H1 (cell line): ENCODE measurements at regions not wholly inside any gene's neighbourhood (a gene's known extent, or its start where the extent isn't known, plus 50 kb on each side); places are given as distances from the start of the nearest gene placed in this dataset.

ENCODE experiments used
- CTCF ChIA-PET: fragments of 300-600 bp; sonication (Branson Sonifier 250); formaldehyde crosslinking; loops from one replicate; lab custom pipeline; 2021; ENCODE audit not compliant: partially characterized antibody; lab: Charles Lee
- POLR2A ChIA-PET: fragments of 300-600 bp; sonication (Branson Sonifier 250); formaldehyde crosslinking; loops from one replicate; lab custom pipeline; 2021; ENCODE audit warnings: inconsistent platforms; ENCODE audit not compliant: partially characterized antibody; lab: Charles Lee
- DNase-seq, 2 experiments: peaks; one replicate each; pipeline versions ENCODE4 v3.0.0 to v3.0.0-alpha.2; 2010 to 2022; ENCODE audit warnings: low spot score in 2 of 2, low read depth in 1 of 2, mixed read lengths in 1 of 2
- FAIRE-seq: peaks from 2 replicates; lab custom pipeline; 2011; peaks lifted over from hg19 to GRCh38; lab: Jason Lieb, UNC
- H2AFZ ChIP-seq: 2 replicates; pipeline ENCODE4 v1.8.1; 2012; ENCODE audit warnings: low read length, inconsistent platforms
- H2AK5ac ChIP-seq: 2 replicates; pipeline ENCODE4 v1.6.1; 2013; ENCODE audit warnings: low read depth, low read length
- H2BK120ac ChIP-seq: replicated peaks from 2 replicates; pipeline ENCODE3; 2013; ENCODE audit warnings: low read depth, low read length, inconsistent platforms
- H2BK12ac ChIP-seq: 2 replicates; pipeline ENCODE4 v1.6.1; 2013; ENCODE audit warnings: low read depth, low read length
- H2BK15ac ChIP-seq: 2 replicates; pipeline ENCODE4 v1.6.1; 2013; ENCODE audit warnings: low read length
- H2BK20ac ChIP-seq: 2 replicates; pipeline ENCODE4 v1.6.1; 2013; ENCODE audit warnings: low read length
- H2BK5ac ChIP-seq: 2 replicates; pipeline ENCODE4 v1.6.1; 2013; ENCODE audit warnings: low read depth, low read length
- H3K14ac ChIP-seq: 2 replicates; pipeline ENCODE4 v1.6.1; 2013; ENCODE audit warnings: inconsistent platforms; ENCODE audit not compliant: insufficient read length
- H3K18ac ChIP-seq: 2 replicates; pipeline ENCODE4 v1.6.1; 2013; ENCODE audit warnings: low read length; ENCODE audit errors: extremely low read depth
- H3K23ac ChIP-seq: 2 replicates; pipeline ENCODE4 v1.6.1; 2013; ENCODE audit warnings: inconsistent platforms; ENCODE audit not compliant: insufficient read length
- H3K23me2 ChIP-seq: 2 replicates; pipeline ENCODE4 v1.6.1; 2013; ENCODE audit warnings: low read depth, low read length
- H3K27ac ChIP-seq: 2 replicates; pipeline ENCODE4 v1.6.1; 2011; ENCODE audit warnings: low read depth, low read length, inconsistent platforms
- H3K27me3 ChIP-seq, 4 experiments: replicated peaks in 1 of 4; 1 replicate in 1 of 4; 2 replicates in 3 of 4; pipeline versions ENCODE4 v1.6.1 to v1.8.1; 2011 to 2013; ENCODE audit warnings: low read length in 3 of 4, mild to moderate bottlenecking in 3 of 4, inconsistent platforms in 2 of 4, mixed read lengths in 2 of 4, moderate library complexity in 1 of 4; ENCODE audit not compliant: control insufficient read depth in 3 of 4, insufficient read depth in 3 of 4; ENCODE audit errors: extremely low read depth in 1 of 4
- H3K36me3 ChIP-seq, 4 experiments: 2 replicates each; pipeline versions ENCODE4 v1.6.1 to v1.8.1; 2011 to 2013; ENCODE audit warnings: mild to moderate bottlenecking in 4 of 4, low read length in 3 of 4, moderate library complexity in 2 of 4, control low read depth in 1 of 4, inconsistent platforms in 1 of 4; ENCODE audit not compliant: insufficient read depth in 4 of 4, control insufficient read depth in 2 of 4
- H3K4ac ChIP-seq: replicated peaks from 2 replicates; pipeline ENCODE3; 2013; ENCODE audit warnings: low read length, low read depth, mixed read lengths, inconsistent platforms; ENCODE audit not compliant: insufficient read length
- H3K4me1 ChIP-seq, 4 experiments: replicated peaks in 1 of 4; 1 replicate in 1 of 4; 2 replicates in 3 of 4; pipeline versions ENCODE4 v1.6.1 to v1.8.1; 2011 to 2013; ENCODE audit warnings: low read length in 3 of 4, inconsistent platforms in 2 of 4, mixed read lengths in 1 of 4; ENCODE audit not compliant: insufficient read depth in 4 of 4, control insufficient read depth in 3 of 4
- H3K4me2 ChIP-seq, 2 experiments: 2 replicates each; pipeline versions ENCODE4 v1.6.1 to v1.8.1; 2011 to 2013; ENCODE audit warnings: low read depth in 2 of 2, low read length in 2 of 2, control low read depth in 1 of 2, inconsistent platforms in 1 of 2, mild to moderate bottlenecking in 1 of 2; ENCODE audit not compliant: insufficient read depth in 1 of 2
- H3K4me3 ChIP-seq, 4 experiments: fragments of 200-600, 300-600 bp in 1 of 4; sonication (generic), shearing (Covaris generic), sonication (Bioruptor Twin) in 1 of 4; 2 replicates each; pipeline versions ENCODE4 v1.5.1 to v1.8.1; 2011 to 2016; ENCODE audit warnings: low read length in 4 of 4, low read depth in 3 of 4, control low read depth in 2 of 4, inconsistent platforms in 2 of 4, mild to moderate bottlenecking in 2 of 4, mixed read lengths in 1 of 4, moderate library complexity in 1 of 4; ENCODE audit not compliant: insufficient read depth in 2 of 4; ENCODE audit errors: extremely low read depth in 1 of 4
- H3K56ac ChIP-seq: replicated peaks from 2 replicates; pipeline ENCODE3; 2013; ENCODE audit warnings: low read depth, mild to moderate bottlenecking, mixed read lengths, low read length, inconsistent platforms; ENCODE audit not compliant: insufficient read length
- H3K79me1 ChIP-seq: 2 replicates; pipeline ENCODE4 v1.6.1; 2013; ENCODE audit warnings: low read depth, low read length, control low read depth
- H3K79me2 ChIP-seq, 2 experiments: 2 replicates each; pipeline versions ENCODE4 v1.6.1 to v1.8.1; 2012 to 2013; ENCODE audit warnings: low read length in 2 of 2, mild to moderate bottlenecking in 2 of 2, inconsistent platforms in 1 of 2; ENCODE audit not compliant: insufficient read depth in 2 of 2, control insufficient read depth in 1 of 2
- H3K9ac ChIP-seq, 4 experiments: replicated peaks in 1 of 4; 1 replicate in 1 of 4; 2 replicates in 3 of 4; pipeline versions ENCODE4 v1.6.1 to v1.8.1; 2011 to 2013; ENCODE audit warnings: low read depth in 3 of 4, low read length in 3 of 4, control low read depth in 2 of 4, mild to moderate bottlenecking in 2 of 4, moderate library complexity in 2 of 4, inconsistent platforms in 1 of 4; ENCODE audit errors: extremely low read depth in 1 of 4
- H3K9me3 ChIP-seq, 2 experiments: 2 replicates each; pipeline versions ENCODE4 v1.6.1 to v1.8.1; 2012 to 2013; ENCODE audit warnings: mild to moderate bottlenecking in 2 of 2, moderate library complexity in 2 of 2, control low read depth in 1 of 2, inconsistent platforms in 1 of 2, low read depth in 1 of 2, low read length in 1 of 2, mixed read lengths in 1 of 2; ENCODE audit not compliant: insufficient read depth in 2 of 2
- H4K20me1 ChIP-seq, 2 experiments: replicated peaks in 1 of 2; 2 replicates each; pipeline versions ENCODE3 to v1.8.1; 2011 to 2013; ENCODE audit warnings: inconsistent platforms in 2 of 2, low read length in 2 of 2, mild to moderate bottlenecking in 1 of 2; ENCODE audit not compliant: insufficient read depth in 2 of 2, control insufficient read depth in 1 of 2
- H4K5ac ChIP-seq: 2 replicates; pipeline ENCODE4 v1.6.1; 2013; ENCODE audit warnings: low read length, low read depth, mixed read lengths, inconsistent platforms; ENCODE audit not compliant: insufficient read length
- H4K8ac ChIP-seq: 2 replicates; pipeline ENCODE4 v1.8.0; 2013; ENCODE audit warnings: mild to moderate bottlenecking, moderate library complexity, low read length, inconsistent platforms; ENCODE audit not compliant: insufficient read depth; ENCODE audit errors: extremely low read depth
- H4K91ac ChIP-seq: replicated peaks from 2 replicates; pipeline ENCODE3; 2013; ENCODE audit warnings: low read length, mixed read lengths, inconsistent platforms; ENCODE audit not compliant: insufficient read length
- CBX5 ChIP-seq: fragments of 300-800, 300-1000 bp; sonication (generic); IDR thresholded peaks from 2 replicates; pipeline ENCODE4 v1.7.1; 2016; ENCODE audit warnings: antibody characterized with exemption, low read length, low read depth
- CTBP2 ChIP-seq: IDR thresholded peaks from 2 replicates; pipeline ENCODE4 v1.7.0; 2011; ENCODE audit warnings: borderline replicate concordance, mild to moderate bottlenecking, moderate library complexity, mixed read lengths, low read length; ENCODE audit not compliant: insufficient read depth, insufficient read length
- EZH2 ChIP-seq: fragments of 200-600 bp; sonication (generic); IDR thresholded peaks from 2 replicates; pipeline ENCODE4 v1.7.1; 2012; ENCODE audit warnings: low read depth, mild to moderate bottlenecking, moderate library complexity, low read length, inconsistent platforms; ENCODE audit not compliant: severe bottlenecking
- GTF2F1 ChIP-seq: IDR thresholded peaks from 2 replicates; pipeline ENCODE4 v1.6.1; 2012; ENCODE audit warnings: low read depth, low read length, improper control_type of control experiment, borderline replicate concordance
- HDAC2 ChIP-seq, 2 experiments: fragments of 300-600 bp in 1 of 2; sonication (generic) in 1 of 2; IDR thresholded peaks; 2 replicates each; pipeline ENCODE4 v1.6.1; 2011 to 2012; ENCODE audit warnings: low read depth in 2 of 2, low read length in 2 of 2, mild to moderate bottlenecking in 2 of 2, moderate library complexity in 2 of 2, borderline replicate concordance in 1 of 2, inconsistent platforms in 1 of 2
- RFX5 ChIP-seq: IDR thresholded peaks from 2 replicates; pipeline ENCODE4 v1.6.1; 2011; ENCODE audit warnings: low read depth, low read length, improper control_type of control experiment, borderline replicate concordance
- RNF2 ChIP-seq: fragments of 200-900, 300-1000 bp; sonication (generic); IDR thresholded peaks from 2 replicates; pipeline ENCODE4 v1.7.1; 2016; ENCODE audit warnings: borderline replicate concordance, low read depth, mild to moderate bottlenecking, antibody characterized with exemption, low read length; ENCODE audit not compliant: poor library complexity, severe bottlenecking; ENCODE audit errors: missing control alignments
- SUZ12 ChIP-seq: fragments of 200-600 bp; sonication (generic); IDR thresholded peaks from 2 replicates; pipeline ENCODE4 v1.6.1; 2012; ENCODE audit warnings: mild to moderate bottlenecking, inconsistent platforms, low read length, moderate library complexity, mixed read lengths
- USF2 ChIP-seq: IDR thresholded peaks from 2 replicates; pipeline ENCODE4 v1.6.1; 2011; ENCODE audit warnings: low read length, improper control_type of control experiment
- WGBS, 2 experiments: shearing (Covaris generic) in 1 of 2; methylation state at CpG; one replicate each; pipeline versions ENCODE4 v1.1.6 to v1.1.7; 2013 to 2015; ENCODE audit warnings: low lambda C conversion rate in 2 of 2, mixed read lengths in 2 of 2, inconsistent platforms in 1 of 2, low coverage in 1 of 2, missing lambda C conversion rate in 1 of 2; ENCODE audit not compliant: insufficient replicate concordance in 2 of 2, insufficient coverage in 1 of 2, insufficient read length in 1 of 2; ENCODE audit errors: extremely low coverage in 1 of 2, missing lambda C conversion rate in 1 of 2; 5-methylcytosine and 5-hydroxymethylcytosine counted together

GRCh38 chr4:3706565-3707422 is 59.4 kb upstream of the ADRA2C start:
- Histone ChIP-seq H3K79me2 (no peaks in the 10 kb centered on the region), H3K23ac (no peak overlapping the region), H3K56ac (no peak overlapping the region), H4K20me1 (no peaks in the 10 kb centered on the region), H4K91ac (no peak overlapping the region), H4K5ac (no peak overlapping the region), H3K4me3 (no peak overlapping the region), H3K4me1 (peaks cover 0 to 15% (median 7%) of the 10 kb centered on the region in 4 experiments; a peak in 6 of 7 replicates), H3K27me3 (no peaks in the 10 kb centered on the region; a peak in 2 of 7 replicates), H3K14ac (no peak overlapping the region), H3K4me2 (no peak overlapping the region), H3K9me3 (no peaks in the 10 kb centered on the region), H2BK120ac (no peak overlapping the region), H2BK15ac (no peak overlapping the region), H3K27ac (no peak overlapping the region), H2AK5ac (no peak overlapping the region), H2BK20ac (no peak overlapping the region), H3K23me2 (no peaks in the 10 kb centered on the region), H2AFZ (no peak overlapping the region), H3K9ac (no peak overlapping the region), H3K4ac (no peak overlapping the region), H3K18ac (no peak overlapping the region), H3K79me1 (no peaks in the 10 kb centered on the region), H3K36me3 (no peaks in the 10 kb centered on the region), H2BK5ac (no peak overlapping the region), H4K8ac (no peak overlapping the region), H2BK12ac (no peak overlapping the region)
- ChIA-PET POLR2A (interaction anchor here (1.3 kb wide), 1 partner anchor 23 kb away, joined by 3 read pairs; no protein-coding TSS in a partner anchor), CTCF (interaction anchor here (0.6 to 3.1 kb wide), 4 partner anchors 9 to 839 kb away, joined by 3 to 7 read pairs (median 3); no protein-coding TSS in a partner anchor)
- FAIRE-seq (no peak), DNase-seq (no peak)
- 87% methylated on average over 14 of the region's 15 CpGs; no CpG with 5 or more reads in 1 of the 2 experiments for WGBS, 2 experiments
- TF ChIP-seq CTBP2, result no peak
- no peak for TF ChIP-seq EZH2
- no peak for TF ChIP-seq USF2
- no peak for TF ChIP-seq CBX5
- no peak for TF ChIP-seq RNF2
- no peak for TF ChIP-seq RFX5
- no peak for TF ChIP-seq GTF2F1
- no peak for TF ChIP-seq HDAC2 (IDR thresholded peaks at IDR 0.05; ENCODE audit: borderline replicate concordance in 1 of 2, low read depth in 2 of 2, low read length in 2 of 2)
- TF ChIP-seq SUZ12, result no peak
